SW 1271 (cell line): ENCODE measurements at regions not wholly inside any gene's neighbourhood (a gene's known extent, or its start where the extent isn't known, plus 50 kb on each side); places are given as distances from the start of the nearest gene placed in this dataset.

ENCODE experiments used
- DNase-seq, 2 experiments: peaks; one replicate each; lab custom pipeline; 2025; lab: John Stamatoyannopoulos, UW

DNA sequence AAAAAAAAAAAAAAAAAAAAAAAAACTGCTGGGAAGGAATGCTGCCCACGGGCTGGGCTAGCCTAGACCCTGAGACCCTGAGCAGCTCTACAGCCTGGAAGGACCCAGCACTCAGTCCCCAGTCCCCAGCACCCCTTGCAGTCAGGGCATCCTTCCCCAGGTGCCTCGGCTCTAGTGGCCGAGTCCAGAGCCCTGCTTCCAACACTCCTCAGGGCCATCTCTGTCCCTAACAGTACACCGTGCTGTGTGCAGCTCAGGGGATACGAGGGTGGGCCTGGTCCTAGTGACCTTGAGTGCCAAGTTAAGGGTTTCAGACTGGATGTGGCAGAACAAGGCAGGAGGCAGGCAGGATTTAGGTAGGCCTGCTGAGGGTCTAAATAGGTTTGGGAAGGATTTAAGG, 50.2 kb upstream of the LRP8 start:
- no peak for DNase-seq

DNA sequence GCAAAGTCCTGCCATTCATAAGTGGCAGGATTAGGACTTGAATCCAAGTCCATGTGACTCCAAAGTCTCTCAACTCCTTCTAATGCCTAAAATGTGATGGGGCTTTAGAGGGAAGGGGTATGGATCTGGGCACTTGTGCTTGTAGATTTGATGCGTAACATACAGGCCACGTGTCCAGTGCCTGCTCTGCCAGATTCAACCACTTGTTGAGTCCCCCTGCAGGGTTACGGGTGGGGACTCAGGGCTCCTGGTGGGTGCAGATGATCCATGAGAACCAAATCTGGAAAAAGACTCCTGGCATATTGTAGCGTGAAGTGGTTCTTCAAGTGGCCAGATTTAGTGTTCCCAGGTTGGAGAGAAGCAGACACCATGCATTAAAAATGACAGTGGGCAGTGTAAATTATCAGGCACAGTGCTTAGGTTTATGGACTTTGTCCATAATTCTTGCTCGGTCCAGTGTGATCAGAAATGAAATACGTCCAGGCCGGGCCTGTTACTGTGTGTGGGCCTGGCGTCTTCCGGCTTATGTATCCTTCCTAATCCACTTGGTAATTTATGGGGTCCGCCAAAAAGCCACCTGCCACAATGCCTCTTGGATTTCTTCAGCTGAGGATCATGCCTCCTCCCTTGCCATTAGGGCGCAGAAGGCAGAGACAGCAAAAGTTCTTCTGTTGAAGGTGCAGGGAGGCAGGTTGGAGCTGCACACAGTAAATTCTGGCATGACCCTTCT, 51.2 kb upstream of the LRP8 start:
- no peak for DNase-seq

DNA sequence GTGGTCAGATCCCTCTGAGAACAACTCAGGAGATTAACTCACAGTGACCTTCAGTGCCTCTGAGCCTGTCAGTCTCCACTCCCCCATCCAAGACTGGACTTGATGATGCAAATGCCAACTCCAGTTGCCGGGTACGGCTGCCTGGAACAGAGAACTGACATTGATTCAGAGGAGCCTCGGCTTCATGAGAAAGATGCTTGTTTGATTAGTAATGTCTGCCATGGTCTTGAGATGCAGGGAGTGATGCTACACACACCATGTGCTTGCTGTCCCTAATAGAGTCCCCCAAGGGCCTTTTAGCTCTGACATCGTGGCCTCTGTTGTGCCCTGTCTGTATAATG, 51.8 kb upstream of the LRP8 start:
- no peak for DNase-seq

DNA sequence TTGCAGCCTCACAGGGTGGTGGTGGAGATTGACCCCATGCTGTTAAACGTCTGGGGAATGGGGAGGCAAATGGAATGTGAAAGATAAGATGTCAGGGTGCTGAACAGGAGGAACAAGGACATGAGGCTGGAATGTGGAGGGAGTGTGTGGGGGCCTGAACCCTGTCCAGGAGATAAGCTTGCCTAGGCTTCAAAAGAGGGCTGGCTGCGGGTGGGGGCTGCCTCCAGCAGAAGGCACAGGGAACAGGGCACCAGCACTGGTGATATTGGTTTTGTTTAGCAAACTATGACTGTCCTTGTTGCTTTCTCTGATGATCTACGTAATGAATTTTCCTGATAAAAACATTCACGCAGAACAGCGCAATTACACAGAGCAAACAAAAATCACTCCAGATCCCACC, 52.4 kb upstream of the LRP8 start:
- DNase-seq, result no peak

DNA sequence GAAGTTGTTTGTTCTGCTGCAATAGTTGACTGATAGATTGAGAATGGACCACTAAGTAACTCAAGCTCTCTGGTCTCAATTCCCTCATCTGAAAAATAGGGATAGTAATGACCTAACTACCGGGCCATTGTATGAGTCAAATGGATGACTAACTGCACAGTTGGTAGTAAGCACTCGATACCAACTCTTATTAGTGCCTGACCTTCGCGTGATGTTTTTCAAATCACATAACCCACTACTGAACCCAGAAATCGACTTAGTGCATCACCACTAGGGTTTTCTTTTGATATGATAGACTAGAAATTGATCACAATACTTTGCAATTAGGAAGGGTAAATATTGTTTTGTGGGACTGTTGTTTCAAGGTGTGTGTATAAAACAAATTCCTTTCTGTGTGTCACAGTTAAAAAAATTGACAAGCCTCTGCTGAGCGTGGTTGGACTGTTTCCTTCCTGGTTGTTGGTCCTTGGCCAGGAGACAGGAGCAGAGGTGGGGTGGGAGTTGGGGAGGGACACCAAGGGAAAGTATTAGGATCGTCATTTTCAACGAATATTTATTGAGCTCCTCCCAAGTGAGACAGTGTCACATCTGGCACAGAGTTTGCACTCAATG, 54.0 kb upstream of the LRP8 start:
- DNase-seq, result peak in 1 of 2 experiments; percentile 15

DNA sequence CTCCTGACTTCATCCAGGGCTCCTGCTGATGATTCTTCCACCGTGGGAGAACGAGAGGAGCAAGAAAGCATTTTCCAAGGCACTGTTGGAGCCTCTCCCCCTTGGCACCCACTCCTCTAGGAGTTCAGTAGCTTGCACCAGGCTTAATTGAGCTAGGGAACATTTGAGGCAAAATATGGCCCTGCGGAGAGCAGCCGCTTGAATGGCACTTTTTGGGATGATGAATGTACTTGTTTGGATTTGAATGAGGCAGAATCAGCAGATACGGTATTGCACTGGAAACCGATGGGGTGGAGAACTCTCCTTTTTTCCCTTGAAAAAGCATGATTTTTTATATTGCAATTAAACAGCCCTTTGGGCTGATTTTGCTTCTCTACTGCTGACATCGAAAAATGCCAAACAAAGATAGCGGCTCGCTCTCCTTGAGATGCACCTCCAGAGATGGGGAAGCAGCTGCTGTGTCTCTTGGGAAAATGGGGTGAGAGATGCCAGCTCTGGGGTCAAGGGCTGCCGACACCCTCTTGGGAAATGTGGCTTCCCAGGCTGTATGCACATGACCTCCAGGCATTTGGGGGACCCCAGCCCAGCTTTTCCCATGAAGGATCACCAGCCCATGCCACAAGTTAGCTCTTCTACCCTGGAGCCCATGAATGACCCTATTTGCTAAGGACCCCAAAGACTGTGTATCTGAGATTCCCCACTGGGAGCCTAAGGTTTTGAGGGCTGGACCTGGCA, 55.4 kb upstream of the LRP8 start:
- DNase-seq, result no peak

DNA sequence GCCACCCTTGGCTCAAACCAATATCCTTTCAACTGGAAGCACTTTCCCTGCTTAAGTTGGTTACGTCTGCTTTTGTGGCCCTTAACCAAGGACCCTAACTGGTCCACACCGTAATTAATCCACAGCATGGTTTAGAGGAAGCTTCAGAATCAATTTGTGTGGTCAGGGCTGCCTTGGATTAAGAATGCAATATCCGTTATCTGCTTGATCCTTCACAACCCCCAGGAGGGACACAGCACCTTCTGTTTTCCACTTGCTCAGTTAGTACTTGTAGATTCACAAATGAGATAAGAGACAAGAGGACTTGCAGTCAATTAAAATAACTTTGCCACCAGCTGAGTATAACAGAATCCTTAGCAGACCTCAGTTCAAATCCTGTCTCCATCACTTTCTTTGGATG, 56.9 kb upstream of the LRP8 start:
- no peak for DNase-seq

DNA sequence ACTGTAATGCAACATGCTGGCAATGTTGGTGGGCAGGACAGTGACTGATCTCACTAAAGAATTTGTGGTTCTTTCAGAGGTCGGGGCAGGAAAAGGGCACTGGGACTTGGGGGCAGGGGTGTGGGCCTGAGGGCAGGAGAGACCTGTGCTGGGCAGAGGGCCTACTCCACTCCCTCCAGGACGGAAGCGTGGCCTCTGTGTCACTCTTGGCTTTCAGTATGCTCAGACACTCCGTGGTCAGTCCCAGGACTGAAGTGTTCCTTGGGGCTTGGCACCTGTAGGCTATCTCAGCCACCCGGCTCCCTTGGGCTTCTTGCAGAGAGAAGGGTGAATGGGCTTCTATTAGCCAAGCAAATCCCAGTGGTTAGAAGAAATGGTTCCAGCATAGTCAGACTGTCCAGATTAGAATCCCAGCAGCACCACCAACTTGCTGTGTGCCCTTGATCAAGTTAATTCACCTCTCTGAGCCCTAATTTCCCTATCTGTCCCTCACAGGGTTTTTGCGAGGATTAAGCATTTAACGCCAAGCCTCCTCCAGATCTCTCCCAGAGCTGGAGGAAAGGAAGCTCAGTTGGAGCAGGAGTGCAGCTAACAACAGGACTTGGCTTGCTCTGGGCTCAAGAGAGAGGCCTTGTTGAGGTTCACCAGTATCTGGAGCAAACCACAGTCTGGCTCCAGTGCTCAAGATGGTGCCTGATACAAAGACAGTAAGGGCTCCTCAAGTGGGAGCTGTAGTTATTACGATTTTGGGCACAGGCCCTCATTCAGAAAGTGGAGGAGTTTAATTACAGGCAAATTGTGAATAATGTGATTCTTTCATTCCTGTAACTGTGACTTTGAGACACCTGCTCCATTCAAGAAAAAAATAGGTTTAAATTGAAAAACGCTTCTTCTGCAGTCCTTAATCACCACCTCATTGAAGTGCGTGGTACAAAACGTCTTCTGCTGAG, 57.7 kb upstream of the LRP8 start:
- no peak for DNase-seq

DNA sequence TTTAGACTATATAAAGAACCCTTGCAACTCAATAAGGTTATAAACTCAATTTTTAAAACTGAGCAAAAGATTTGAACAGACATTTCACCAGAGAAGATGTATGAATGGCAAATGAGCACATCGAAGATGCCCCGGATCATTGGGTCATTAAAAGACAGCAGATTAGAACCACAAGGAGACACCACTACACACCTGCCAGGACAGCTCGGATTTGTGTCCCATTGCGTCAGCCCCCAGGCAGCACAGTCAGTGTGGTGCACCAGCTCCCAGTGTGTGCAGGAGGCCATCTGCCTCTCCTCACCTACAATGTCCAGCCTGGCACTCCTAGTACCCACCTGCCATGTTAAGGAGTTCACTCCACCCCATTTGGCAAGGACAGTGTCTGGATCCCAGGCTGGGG, 61.1 kb upstream of the LRP8 start:
- no peak for DNase-seq

DNA sequence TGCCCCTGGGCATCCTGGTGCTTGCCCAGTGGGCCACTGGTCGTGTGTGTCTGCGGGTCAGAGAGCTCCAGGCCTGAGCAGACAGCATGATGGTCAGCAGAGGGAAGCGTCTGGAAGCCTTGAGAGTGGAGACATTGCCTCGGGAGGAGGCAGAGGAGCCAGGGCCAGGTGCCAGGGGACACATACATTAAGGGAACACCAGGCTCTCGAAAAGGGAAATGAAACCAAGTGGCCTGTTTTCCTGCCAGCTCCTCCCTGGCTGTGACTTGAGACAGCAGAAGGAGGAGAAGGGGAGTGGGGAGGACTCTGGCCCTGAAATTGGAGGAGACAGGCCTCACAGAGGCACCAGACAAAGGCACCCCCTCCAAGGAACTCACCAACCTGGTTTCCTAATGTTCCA, 62.4 kb upstream of the LRP8 start:
- no peak for DNase-seq

DNA sequence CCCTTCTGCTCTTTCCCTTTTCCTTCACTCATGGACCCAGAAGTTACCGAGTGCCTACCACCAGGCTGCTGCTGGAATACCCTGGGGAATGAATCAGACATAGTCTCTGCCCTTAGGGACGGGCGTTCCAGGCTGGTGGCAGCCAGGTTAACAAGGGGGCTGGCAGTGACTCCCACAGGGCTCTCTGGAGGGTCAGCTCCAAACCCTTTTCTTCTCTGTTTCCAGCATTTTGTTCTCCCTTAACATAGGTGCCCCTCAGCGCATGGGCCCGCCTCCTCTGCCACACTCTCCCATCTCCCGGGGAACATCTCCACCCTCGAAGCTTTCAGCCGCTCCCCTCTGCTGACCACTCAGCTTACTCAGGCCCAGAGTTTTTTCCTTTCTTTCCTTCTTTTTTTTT, 62.9 kb upstream of the LRP8 start:
- no peak for DNase-seq

DNA sequence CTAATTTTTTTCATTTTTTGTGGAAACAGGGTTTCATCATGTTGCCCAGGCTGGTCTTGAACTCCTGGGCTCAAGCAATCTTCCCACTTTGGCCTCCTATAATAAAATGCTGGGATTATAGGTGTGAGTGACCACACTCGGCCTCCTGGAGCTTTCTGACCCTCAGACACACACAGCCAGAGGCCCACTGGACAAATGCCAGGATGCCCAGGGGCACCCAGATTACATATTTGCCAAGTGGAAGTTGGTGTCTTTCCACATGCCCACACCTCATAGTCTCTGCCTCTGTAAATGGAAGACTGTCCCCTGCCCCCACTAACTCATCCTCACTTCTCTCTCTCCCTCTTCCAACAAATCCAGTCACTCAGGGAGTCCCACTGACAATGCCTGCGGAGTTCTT, 63.4 kb upstream of the LRP8 start:
- DNase-seq, result no peak

DNA sequence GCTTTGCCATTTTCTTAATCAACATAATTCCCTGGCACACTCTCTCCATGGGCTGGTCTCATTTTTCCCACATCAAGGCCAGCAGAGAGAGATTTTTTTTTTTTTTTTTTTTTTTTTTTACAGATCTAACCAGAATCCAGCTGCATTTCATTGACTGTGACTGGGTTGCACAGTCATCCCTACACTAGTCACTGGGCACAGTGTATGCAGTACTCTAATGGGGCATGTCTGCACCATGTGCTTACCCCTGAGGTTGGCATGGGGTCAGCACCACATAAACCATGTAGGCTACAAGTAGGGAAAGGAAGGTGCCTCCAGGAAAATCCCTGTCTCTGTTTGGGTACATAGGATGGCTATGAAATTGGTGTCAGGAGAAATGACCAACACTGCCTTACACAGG, 64.1 kb upstream of the LRP8 start:
- no peak for DNase-seq

DNA sequence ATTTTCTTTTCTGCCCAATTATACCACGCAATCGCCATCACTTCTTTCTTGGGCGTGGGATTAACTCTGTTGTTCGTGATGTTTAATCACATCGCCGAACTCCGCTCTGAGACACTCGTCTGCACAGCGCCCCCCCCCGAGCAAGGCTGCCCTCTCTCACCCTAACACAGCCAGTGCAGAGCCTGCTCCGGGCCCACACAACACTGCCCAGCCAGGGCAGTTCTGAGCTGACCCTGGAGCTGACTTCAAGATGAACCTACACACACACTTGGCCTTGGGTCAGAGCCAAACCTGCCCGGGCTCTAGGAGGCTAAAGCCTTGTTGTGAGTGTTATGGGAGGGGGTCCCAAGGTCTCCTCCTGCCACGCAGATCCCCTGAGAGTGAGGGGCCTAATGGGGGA, 64.6 kb upstream of the LRP8 start:
- DNase-seq, result no peak

DNA sequence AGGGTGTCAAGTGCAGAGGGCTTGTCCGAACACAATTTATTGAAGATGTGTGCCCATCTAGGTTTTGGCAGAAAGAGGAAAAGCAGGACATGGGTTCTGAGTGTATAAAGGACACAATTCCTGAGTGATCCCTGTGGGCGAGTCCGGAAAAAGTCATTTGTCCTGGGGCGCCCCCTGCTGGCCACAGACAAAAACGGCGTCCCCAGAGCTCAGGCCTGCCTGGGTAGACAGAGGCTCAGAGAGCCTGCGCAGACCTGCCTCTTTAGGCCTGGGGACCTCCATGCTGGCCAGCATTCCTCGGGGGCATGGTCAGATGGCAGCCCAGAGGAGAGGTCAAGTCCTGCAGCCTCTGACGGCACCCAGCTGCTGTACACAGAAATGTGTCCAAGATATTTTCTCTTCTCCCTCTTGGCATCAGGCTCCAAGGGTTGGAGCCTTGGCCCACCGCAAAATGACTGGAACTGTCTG, 65.5 kb upstream of the LRP8 start:
- DNase-seq, result peak in 1 of 2 experiments; percentile 35

DNA sequence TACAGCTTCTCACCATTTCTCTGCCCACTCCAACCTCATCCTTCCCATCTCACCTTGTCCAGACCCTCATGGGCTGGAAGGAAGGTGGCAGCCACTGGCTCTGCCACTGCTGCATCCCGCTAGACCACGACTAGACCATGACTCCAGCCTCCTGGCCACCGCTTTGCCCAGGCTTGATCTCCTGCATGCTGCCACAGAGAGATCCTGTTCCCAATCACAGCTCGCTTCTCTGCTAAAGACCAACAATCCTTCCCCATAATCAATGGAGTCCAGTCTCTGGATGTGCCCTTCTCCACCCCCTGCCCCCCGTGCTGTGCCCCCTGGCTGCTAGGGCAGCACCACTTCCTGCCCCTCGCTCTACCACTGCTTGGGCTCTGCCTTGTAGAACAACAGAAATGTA, 64.9 kb upstream of the DMRTB1 start:
- no peak for DNase-seq

DNA sequence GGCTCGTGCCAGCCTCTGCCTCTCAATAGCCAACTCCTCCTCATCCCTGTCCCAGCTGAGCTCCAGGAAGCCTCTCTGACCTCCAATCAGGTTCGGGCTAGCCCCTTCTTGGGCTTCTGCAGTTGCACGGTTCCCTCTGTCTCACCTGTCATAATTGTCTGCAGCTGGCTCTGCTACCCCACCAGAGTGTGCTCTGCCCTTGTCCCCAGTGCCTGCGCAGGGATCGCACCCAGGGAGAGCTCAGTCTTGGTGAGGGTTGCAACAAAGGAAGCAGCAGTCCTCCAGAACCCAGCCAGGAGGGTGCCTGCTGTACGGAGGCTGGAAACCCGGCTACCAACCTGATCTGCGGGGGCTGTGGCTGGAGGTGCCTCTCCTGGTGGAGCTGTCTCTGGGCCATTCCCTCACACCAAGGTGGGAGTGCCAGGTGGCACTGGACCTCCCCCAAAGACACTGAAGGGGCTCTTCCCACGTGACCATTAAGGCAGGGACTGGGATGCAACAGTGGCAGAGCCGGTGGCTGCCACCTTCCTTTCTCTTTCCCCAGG, 63.5 kb upstream of the DMRTB1 start:
- DNase-seq, result no peak

DNA sequence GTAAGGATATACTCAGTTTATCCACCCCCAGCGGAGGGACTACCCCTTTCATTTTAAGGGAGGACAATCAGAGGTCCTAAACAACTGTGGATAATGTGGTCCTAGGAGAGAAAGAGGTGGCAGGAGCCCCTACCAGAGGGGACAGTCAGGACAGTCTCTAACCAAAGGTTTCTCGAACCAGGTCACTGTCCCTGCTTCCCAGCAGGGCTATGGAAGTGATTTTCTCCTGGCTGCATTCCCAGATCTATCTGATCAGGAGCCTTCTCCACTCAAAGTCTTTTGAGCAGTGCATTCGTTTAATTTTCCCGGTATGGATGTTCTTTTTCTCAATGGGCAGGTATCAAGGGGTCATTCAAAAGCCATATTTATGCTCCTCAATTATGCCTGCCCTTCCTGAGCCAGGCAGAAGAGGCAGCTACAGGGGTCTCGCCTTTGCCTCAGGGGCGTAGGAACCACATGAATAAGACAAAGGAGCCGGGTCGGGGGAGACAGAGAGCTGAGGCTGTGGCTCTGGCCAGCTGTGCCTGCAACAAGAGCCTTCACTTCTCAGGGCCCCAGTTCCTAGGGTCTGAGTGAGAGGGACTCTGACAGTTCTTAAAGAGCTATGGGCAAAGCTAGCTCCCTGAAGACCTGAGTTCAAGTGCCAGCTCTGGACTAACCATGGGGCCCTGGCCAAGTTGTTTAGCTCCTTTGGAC, 62.5 kb upstream of the DMRTB1 start:
- no peak for DNase-seq

DNA sequence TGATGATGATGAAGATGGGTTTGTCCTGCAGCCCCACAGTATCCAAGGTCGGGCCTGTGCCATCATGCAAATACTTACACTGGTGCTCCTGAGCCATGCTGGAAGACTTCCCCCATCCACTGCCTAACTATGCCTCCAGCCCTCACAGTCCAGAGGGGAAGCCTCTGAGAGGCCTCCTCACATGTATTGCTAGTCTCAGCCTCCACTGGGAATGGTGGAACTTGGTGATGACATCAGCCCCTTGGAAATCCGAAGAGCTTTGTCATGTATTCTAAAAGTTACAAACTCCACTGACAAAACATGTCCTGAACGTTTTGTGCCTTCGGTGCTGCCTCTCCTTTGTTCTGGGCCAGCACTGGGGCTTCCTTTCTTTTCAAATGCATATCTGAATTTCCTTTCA, 61.1 kb upstream of the DMRTB1 start:
- DNase-seq, result no peak

DNA sequence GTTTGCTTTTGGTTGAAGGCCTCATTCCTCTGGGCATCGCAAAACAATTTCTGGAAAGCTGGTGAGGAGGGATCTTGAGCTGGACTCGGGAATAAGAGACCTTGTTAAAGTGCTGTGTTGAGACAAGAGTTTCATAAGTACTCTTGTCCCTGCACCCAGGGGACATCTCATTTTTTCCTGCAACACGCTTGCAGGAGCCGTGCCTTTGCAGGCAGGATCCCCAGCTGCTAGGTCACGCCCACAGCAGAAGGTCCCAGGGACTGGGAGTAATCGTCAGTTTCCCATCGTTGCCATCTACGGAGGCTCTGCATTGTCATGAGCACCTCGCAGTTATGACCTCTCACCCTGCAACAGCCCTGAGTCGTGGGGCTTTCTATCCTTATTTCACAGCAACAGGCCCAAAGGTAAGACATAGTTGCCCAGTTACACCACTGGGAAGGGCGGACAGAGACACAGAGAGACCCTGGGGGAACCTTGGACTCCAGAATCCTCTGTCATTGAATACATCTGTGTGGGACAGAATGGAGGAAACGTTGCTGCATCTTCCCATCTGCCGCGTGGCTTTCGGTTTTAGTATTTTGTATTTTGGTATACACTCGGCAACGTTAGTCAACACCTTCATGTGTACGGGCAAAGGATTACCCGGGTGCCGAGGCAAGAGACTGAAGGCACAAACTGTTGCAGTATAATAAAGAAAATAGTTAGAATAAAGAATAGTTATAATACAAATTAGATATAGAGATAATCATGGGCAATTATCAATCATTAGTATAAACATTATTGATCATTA, 60.4 kb upstream of the DMRTB1 start:
- DNase-seq, result no peak
